Mesenchymal stem cell (in vitro differentiated cells and primary cell): ENCODE measurements at regions not wholly inside any gene's neighbourhood (a gene's known extent, or its start where the extent isn't known, plus 50 kb on each side); places are given as distances from the start of the nearest gene placed in this dataset.
"Not testable (repeated sequence)": the region's sequence is repeated elsewhere in the genome, so short reads cannot be mapped to it uniquely, and the experiment has no call there.

ENCODE experiments used
- DNase-seq: peaks from one replicate; pipeline ENCODE4 v3.0.0-alpha.2; 2013
- H2AFZ ChIP-seq: one replicate; pipeline ENCODE4 v1.6.1; 2013; ENCODE audit warnings: low read depth, mild to moderate bottlenecking, control low read depth, inconsistent platforms, low read length, moderate library complexity
- H2AK5ac ChIP-seq: 2 replicates; pipeline ENCODE4 v1.6.1; 2013; ENCODE audit warnings: low read length, moderate library complexity, mild to moderate bottlenecking, inconsistent platforms; ENCODE audit not compliant: severe bottlenecking
- H2BK120ac ChIP-seq: one replicate; pipeline ENCODE4 v1.6.1; 2013; ENCODE audit warnings: low read depth, mild to moderate bottlenecking, inconsistent platforms, low read length, moderate library complexity
- H2BK12ac ChIP-seq, 2 experiments: one replicate each; pipeline ENCODE4 v1.6.1; 2013; ENCODE audit warnings: inconsistent platforms in 2 of 2, low read length in 2 of 2, mild to moderate bottlenecking in 2 of 2, moderate library complexity in 2 of 2, control low read depth in 1 of 2
- H2BK15ac ChIP-seq: one replicate; pipeline ENCODE4 v1.6.1; 2013; ENCODE audit warnings: mild to moderate bottlenecking, low read depth, inconsistent platforms; ENCODE audit not compliant: poor library complexity, severe bottlenecking
- H2BK5ac ChIP-seq: 2 replicates; pipeline ENCODE4 v1.6.1; 2013; ENCODE audit warnings: low read depth, mild to moderate bottlenecking, low read length, control low read depth, inconsistent platforms; ENCODE audit not compliant: poor library complexity, severe bottlenecking
- H3K14ac ChIP-seq, 2 experiments: one replicate each; pipeline ENCODE4 v1.6.1; 2013; ENCODE audit warnings: inconsistent platforms in 2 of 2, low read length in 2 of 2, control low read depth in 1 of 2, mild to moderate bottlenecking in 1 of 2, moderate library complexity in 1 of 2
- H3K18ac ChIP-seq, 2 experiments: one replicate each; pipeline ENCODE4 v1.6.1; 2013; ENCODE audit warnings: inconsistent platforms in 2 of 2, low read length in 2 of 2, control low read depth in 1 of 2, low read depth in 1 of 2, mild to moderate bottlenecking in 1 of 2
- H3K23ac ChIP-seq, 2 experiments: one replicate each; pipeline ENCODE4 v1.6.1; 2013; ENCODE audit warnings: inconsistent platforms in 2 of 2, low read length in 2 of 2, mild to moderate bottlenecking in 2 of 2, moderate library complexity in 2 of 2, control low read depth in 1 of 2
- H3K27ac ChIP-seq: 2 replicates; pipeline ENCODE4 v1.5.1; 2013; ENCODE audit warnings: mild to moderate bottlenecking, moderate library complexity, low read length, control low read depth, inconsistent platforms; ENCODE audit not compliant: poor library complexity, severe bottlenecking
- H3K27me3 ChIP-seq, 2 experiments: 2 replicates each; pipeline versions ENCODE4 v1.6.1 to v1.7.0; 2013; ENCODE audit warnings: low read length in 2 of 2, mild to moderate bottlenecking in 2 of 2, moderate library complexity in 2 of 2, control low read depth in 1 of 2, inconsistent platforms in 1 of 2; ENCODE audit not compliant: control insufficient read depth in 1 of 2, insufficient read depth in 1 of 2
- H3K36me3 ChIP-seq, 2 experiments: 2 replicates each; pipeline versions ENCODE4 v1.6.1 to v1.7.0; 2013; ENCODE audit warnings: low read length in 2 of 2, control low read depth in 1 of 2, inconsistent platforms in 1 of 2, low read depth in 1 of 2, mild to moderate bottlenecking in 1 of 2; ENCODE audit not compliant: insufficient read depth in 2 of 2, control insufficient read depth in 1 of 2
- H3K4ac ChIP-seq, 2 experiments: one replicate each; pipeline ENCODE4 v1.6.1; 2013; ENCODE audit warnings: inconsistent platforms in 2 of 2, low read length in 2 of 2, mild to moderate bottlenecking in 2 of 2, moderate library complexity in 2 of 2, control low read depth in 1 of 2, low read depth in 1 of 2
- H3K4me1 ChIP-seq: 2 replicates; pipeline ENCODE4 v1.6.1; 2013; ENCODE audit warnings: low read depth, low read length, control low read depth; ENCODE audit not compliant: control insufficient read depth, insufficient read depth
- H3K4me2 ChIP-seq: 2 replicates; pipeline ENCODE4 v1.6.1; 2013; ENCODE audit warnings: low read length, mild to moderate bottlenecking, inconsistent platforms; ENCODE audit not compliant: poor library complexity, severe bottlenecking
- H3K4me3 ChIP-seq, 2 experiments: 2 replicates each; pipeline versions ENCODE4 v1.5.1 to v1.7.0; 2013; ENCODE audit warnings: low read length in 2 of 2, mild to moderate bottlenecking in 2 of 2, control low read depth in 1 of 2, low read depth in 1 of 2; ENCODE audit not compliant: insufficient read depth in 1 of 2
- H3K79me1 ChIP-seq: replicated peaks from 2 replicates; pipeline ENCODE4 v1.6.1; 2013; ENCODE audit warnings: mild to moderate bottlenecking, control low read depth, low read length, inconsistent platforms; ENCODE audit not compliant: poor library complexity, severe bottlenecking
- H3K9ac ChIP-seq: 2 replicates; pipeline ENCODE4 v1.7.0; 2013; ENCODE audit warnings: mild to moderate bottlenecking, low read length, moderate library complexity
- H3K9me3 ChIP-seq: 2 replicates; pipeline ENCODE4 v1.7.0; 2013; ENCODE audit warnings: mild to moderate bottlenecking, low read length; ENCODE audit not compliant: control insufficient read depth
- H4K8ac ChIP-seq: one replicate; pipeline ENCODE4 v1.6.1; 2013; ENCODE audit warnings: inconsistent platforms, mild to moderate bottlenecking, low read length, moderate library complexity
- H4K91ac ChIP-seq: one replicate; pipeline ENCODE4 v1.6.1; 2013; ENCODE audit warnings: mild to moderate bottlenecking, low read length, inconsistent platforms
- WGBS: methylation state at CpG from one replicate; pipeline ENCODE4 v1.1.7; 2013; ENCODE audit warnings: mixed read lengths; 5-methylcytosine and 5-hydroxymethylcytosine counted together

DNA sequence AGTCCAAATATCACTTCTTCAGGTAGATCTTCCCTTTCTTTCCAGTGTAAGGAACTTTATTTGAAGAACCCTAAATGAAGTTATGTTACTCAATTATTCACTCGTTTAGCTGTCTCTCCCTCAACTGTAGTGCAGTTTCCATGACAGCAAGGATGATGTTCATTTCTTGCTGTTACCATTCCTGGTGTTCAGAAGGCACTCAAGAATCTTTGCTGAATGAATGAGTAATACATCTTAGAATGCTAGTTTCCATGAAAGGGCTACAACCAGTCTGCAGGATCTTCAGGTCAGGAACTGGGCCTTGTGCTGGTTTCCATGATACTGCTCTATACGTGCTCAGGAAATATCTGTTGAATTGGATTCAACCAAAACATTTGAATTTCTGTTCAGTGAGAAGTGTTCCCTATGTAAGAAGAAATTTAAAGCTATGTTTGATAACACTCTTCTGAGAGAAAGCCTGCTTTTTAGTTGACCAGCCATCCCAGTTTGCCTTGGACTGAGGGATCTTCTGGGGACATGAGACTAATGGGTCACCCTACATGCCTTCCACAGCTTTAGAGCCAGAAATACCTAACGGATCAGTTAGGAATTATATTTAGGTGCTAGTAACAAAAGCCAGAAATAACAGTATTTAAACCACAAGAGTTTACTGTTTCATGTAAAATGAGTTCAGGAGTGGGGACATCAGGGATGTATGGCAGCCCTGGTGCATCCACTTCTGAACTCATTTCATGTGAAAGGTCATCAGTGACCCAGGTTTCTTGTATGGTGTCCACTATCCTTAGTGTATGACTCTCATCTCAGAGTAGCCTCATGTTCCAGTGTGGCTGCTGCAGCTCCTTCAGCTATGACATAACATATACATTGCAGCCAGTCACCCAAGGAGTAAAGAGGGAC, 500.1 kb upstream of the SGCD start:
- no peak overlapping the region for H3K4me2 ChIP-seq
- WGBS, result 75% methylated on average over 1 of the region's 3 CpGs

DNA sequence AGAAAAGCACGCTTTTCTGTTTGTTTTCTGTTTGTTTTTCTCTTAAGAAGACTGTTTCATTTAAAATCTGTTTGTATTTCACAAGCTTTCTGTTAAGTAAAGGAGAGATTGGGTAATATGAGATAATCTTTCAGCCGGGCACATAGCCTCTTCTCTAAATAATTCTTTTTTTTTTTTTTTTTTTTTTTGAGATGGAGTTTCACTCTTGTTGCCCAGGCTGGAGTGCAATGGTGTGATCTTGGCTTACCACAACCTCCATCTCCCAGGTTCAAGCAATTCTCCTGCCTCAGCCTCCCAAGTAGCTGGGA, 499.5 kb upstream of the SGCD start:
- not testable (repeated sequence) for H3K9ac ChIP-seq, H2AFZ ChIP-seq, H3K23ac ChIP-seq, DNase-seq, H4K91ac ChIP-seq, H3K36me3 ChIP-seq, H3K18ac ChIP-seq, H3K27me3 ChIP-seq, H3K4me3 ChIP-seq, H2BK12ac ChIP-seq, H2AK5ac ChIP-seq, H3K14ac ChIP-seq, H3K4ac ChIP-seq, H3K9me3 ChIP-seq, H2BK5ac ChIP-seq, H2BK15ac ChIP-seq, H3K79me1 ChIP-seq, H4K8ac ChIP-seq, H3K4me2 ChIP-seq, H3K27ac ChIP-seq, H2BK120ac ChIP-seq, H3K4me1 ChIP-seq
- WGBS, result 80% methylated on average over 1 of the region's 2 CpGs

More for the DNA sequence above, 500.1 kb upstream of the SGCD start:
- no peak overlapping the region for H4K91ac ChIP-seq
- H2BK120ac ChIP-seq, result no peak overlapping the region
- H3K9ac ChIP-seq, result no peak overlapping the region
- H4K8ac ChIP-seq, result no peak overlapping the region
- no peak overlapping the region for H2AFZ ChIP-seq
- no peaks in the 10 kb centered on the region for H3K79me1 ChIP-seq
- no peak overlapping the region for H2AK5ac ChIP-seq
- no peaks in the 10 kb centered on the region for H3K4me1 ChIP-seq
- no peak overlapping the region for H2BK12ac ChIP-seq
- no peak overlapping the region for H3K14ac ChIP-seq
- H3K36me3 ChIP-seq, result no peaks in the 10 kb centered on the region
- no peak overlapping the region for H3K4ac ChIP-seq
- no peak for DNase-seq
- no peak overlapping the region for H2BK15ac ChIP-seq
- no peaks in the 10 kb centered on the region for H3K9me3 ChIP-seq
- H2BK5ac ChIP-seq, result no peak overlapping the region
- no peak overlapping the region for H3K23ac ChIP-seq
- H3K27me3 ChIP-seq, result no peaks in the 10 kb centered on the region
- H3K4me3 ChIP-seq, result no peak overlapping the region
- H3K27ac ChIP-seq, result no peak overlapping the region
- no peak overlapping the region for H3K18ac ChIP-seq

DNA sequence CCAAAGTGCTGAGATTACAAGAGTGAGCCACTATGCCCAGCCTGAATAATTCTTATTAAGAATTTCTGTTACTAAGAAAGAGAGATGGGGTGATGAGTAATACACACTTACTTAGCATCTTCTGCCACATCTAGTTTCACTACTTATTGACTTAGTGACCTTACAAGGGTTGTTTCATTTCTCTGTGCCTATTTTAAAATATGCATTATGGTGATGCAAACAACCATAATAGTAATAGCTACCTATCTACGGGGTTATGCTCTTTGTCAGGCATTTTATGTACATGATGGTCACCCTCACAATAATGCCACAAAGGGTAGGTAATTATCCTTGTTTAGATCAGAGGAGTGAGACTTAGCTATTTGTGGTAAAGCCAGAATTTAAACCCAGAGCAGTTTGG, 499.0 kb upstream of the SGCD start:
- WGBS, result no CpG with 5 or more reads among the region's 1 CpG
- Histone ChIP-seq H2BK120ac (no peak overlapping the region), H4K91ac (no peak overlapping the region), H2AK5ac (no peak overlapping the region), H3K4me2 (no peak overlapping the region), H3K9me3 (no peaks in the 10 kb centered on the region), H2BK5ac (no peak overlapping the region), H3K14ac (no peak overlapping the region), H2BK15ac (no peak overlapping the region), H3K4me3 (no peak overlapping the region), H2BK12ac (no peak overlapping the region), H3K36me3 (no peaks in the 10 kb centered on the region), H3K4me1 (no peaks in the 10 kb centered on the region), H3K27me3 (no peaks in the 10 kb centered on the region), H2AFZ (no peak overlapping the region), H3K18ac (no peak overlapping the region), H4K8ac (no peak overlapping the region), H3K79me1 (no peaks in the 10 kb centered on the region), H3K9ac (no peak overlapping the region), H3K4ac (no peak overlapping the region), H3K27ac (no peak overlapping the region), H3K23ac (no peak overlapping the region)
- no peak for DNase-seq

DNA sequence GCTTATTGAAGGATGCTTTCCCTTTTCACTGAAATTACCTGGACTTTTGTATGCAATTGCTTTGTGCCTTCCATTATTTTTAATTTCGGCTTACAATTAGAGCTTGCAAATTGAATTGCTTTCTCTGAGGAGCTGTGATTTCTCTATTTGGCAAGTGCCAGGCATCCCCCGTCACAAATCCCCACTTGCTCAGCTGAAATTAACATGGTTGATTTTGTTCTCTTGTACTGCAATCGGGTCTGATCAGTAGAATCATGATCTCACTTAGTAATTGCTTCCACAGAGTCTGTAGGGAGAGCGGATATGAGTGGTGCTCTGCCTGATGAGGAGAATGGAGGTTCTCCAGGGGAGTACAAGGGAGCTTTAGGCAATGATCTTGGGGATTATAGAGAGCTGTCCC, 495.5 kb upstream of the SGCD start:
- no peak overlapping the region for H2BK120ac ChIP-seq
- H2AK5ac ChIP-seq, result no peak overlapping the region
- no peak overlapping the region for H3K4me2 ChIP-seq
- no peak overlapping the region for H2BK12ac ChIP-seq
- no peaks in the 10 kb centered on the region for H3K27me3 ChIP-seq
- H3K36me3 ChIP-seq, result no peaks in the 10 kb centered on the region
- H2BK5ac ChIP-seq, result no peak overlapping the region
- no peak overlapping the region for H3K4ac ChIP-seq
- no peak overlapping the region for H3K14ac ChIP-seq
- H3K9me3 ChIP-seq, result no peaks in the 10 kb centered on the region
- H2AFZ ChIP-seq, result no peak overlapping the region
- H4K91ac ChIP-seq, result no peak overlapping the region
- no peak overlapping the region for H3K9ac ChIP-seq
- no peak overlapping the region for H3K18ac ChIP-seq
- H3K4me3 ChIP-seq, result no peak overlapping the region
- no peaks in the 10 kb centered on the region for H3K4me1 ChIP-seq
- no peak overlapping the region for H3K27ac ChIP-seq
- H3K79me1 ChIP-seq, result no peaks in the 10 kb centered on the region
- H4K8ac ChIP-seq, result no peak overlapping the region
- WGBS, result 79% methylated on average over 4 of the region's 4 CpGs
- H2BK15ac ChIP-seq, result no peak overlapping the region
- DNase-seq, result no peak
- no peak overlapping the region for H3K23ac ChIP-seq
